HepG2 (cell line): ENCODE measurements at regions not wholly inside any gene's neighbourhood (a gene's known extent, or its start where the extent isn't known, plus 50 kb on each side); places are given as distances from the start of the nearest gene placed in this dataset.

Experiments used
- ATAC-seq: fragments of 200-7000 bp; cut with Tn5 transposase; 3 replicates; pipeline ENCODE4 v1.9.1; 2020; ENCODE audit warnings: mild to moderate bottlenecking, moderate library complexity
- BruUV-seq: library from RNA; stranded (reverse); fragments of 400-500 nt; replicated peaks from 2 replicates; lab custom pipeline; 2021; lab: Mats Ljungman, UMichigan
- CTCF ChIA-PET: fragments of 300-600 bp; formaldehyde crosslinking; extraction: SDS; loops from one replicate; lab custom pipeline; 2021; ENCODE audit warnings: low total read pairs, inconsistent platforms, low intra/inter-chr PET ratio; lab: Yijun Ruan, JAX
- POLR2A ChIA-PET: fragments of 350-600 bp; sonication (Branson Sonifier 250); formaldehyde crosslinking; loops from one replicate; lab custom pipeline; 2020; ENCODE audit warnings: antibody characterized with exemption, inconsistent platforms; lab: Yijun Ruan, JAX
- DNase-seq: peaks from one replicate; pipeline ENCODE4 v3.0.0-alpha.2; 2015; ENCODE audit warnings: low spot score
- FAIRE-seq: peaks from 3 replicates; lab custom pipeline; 2011; peaks lifted over from hg19 to GRCh38; lab: Jason Lieb, UNC
- H2AFZ ChIP-seq: one replicate; pipeline ENCODE4 v1.6.1; 2011; ENCODE audit warnings: low read length, inconsistent platforms
- H3K27ac ChIP-seq: fragments of 300-600 bp; 3 replicates; pipeline ENCODE4 v1.8.0; 2011; ENCODE audit warnings: mixed run types, mild to moderate bottlenecking, mixed read lengths, low read length, inconsistent platforms; ENCODE audit not compliant: insufficient read depth; ENCODE audit errors: extremely low read length
- H3K27me3 ChIP-seq, 2 experiments: fragments of 200-600 bp in 1 of 2; 2 replicates in 1 of 2; 3 replicates in 1 of 2; pipeline versions ENCODE4 v1.6.0 to v1.8.0; 2011; ENCODE audit warnings: low read length in 2 of 2, mild to moderate bottlenecking in 2 of 2, moderate library complexity in 2 of 2, inconsistent platforms in 1 of 2; ENCODE audit not compliant: insufficient read depth in 2 of 2, control insufficient read depth in 1 of 2
- H3K36me3 ChIP-seq, 2 experiments: fragments of 200-600 bp in 1 of 2; replicated peaks in 1 of 2; 2 replicates in 1 of 2; 3 replicates in 1 of 2; pipeline versions ENCODE4 v1.5.1 to v1.8.0; 2011; ENCODE audit warnings: low read length in 2 of 2, inconsistent platforms in 1 of 2; ENCODE audit not compliant: insufficient read depth in 2 of 2, control insufficient read depth in 1 of 2
- H3K4me1 ChIP-seq: 2 replicates; pipeline ENCODE4 v1.5.1; 2012; ENCODE audit warnings: low read length, inconsistent platforms; ENCODE audit not compliant: insufficient read depth
- H3K4me2 ChIP-seq: 2 replicates; pipeline ENCODE4 v1.6.0; 2011; ENCODE audit warnings: low read depth, low read length, inconsistent platforms
- H3K4me3 ChIP-seq, 3 experiments: fragments of 200-600 bp in 1 of 3; sonication (generic), shearing (Covaris generic) in 1 of 3; replicated peaks in 1 of 3; 2 replicates each; pipeline ENCODE4 v1.5.1; 2011 to 2016; ENCODE audit warnings: low read length in 3 of 3, inconsistent platforms in 2 of 3, low read depth in 2 of 3, mild to moderate bottlenecking in 2 of 3, control low read depth in 1 of 3, mixed read lengths in 1 of 3; ENCODE audit not compliant: insufficient read depth in 1 of 3
- H3K79me2 ChIP-seq: one replicate; pipeline ENCODE4 v1.6.1; 2011; ENCODE audit warnings: low read length, inconsistent platforms; ENCODE audit not compliant: insufficient read depth
- H3K9ac ChIP-seq: 2 replicates; pipeline ENCODE4 v1.6.0; 2011; ENCODE audit warnings: mild to moderate bottlenecking, low read depth, low read length, inconsistent platforms; ENCODE audit not compliant: insufficient read depth
- H3K9me3 ChIP-seq: 2 replicates; pipeline ENCODE4 v1.5.1; 2012; ENCODE audit warnings: mild to moderate bottlenecking, low read length
- H4K20me1 ChIP-seq: 2 replicates; pipeline ENCODE4 v1.6.0; 2011; ENCODE audit warnings: inconsistent platforms, mild to moderate bottlenecking, low read length, moderate library complexity; ENCODE audit not compliant: insufficient read depth
- BCL6 ChIP-seq: IDR thresholded peaks from 2 replicates; pipeline ENCODE4 v1.6.1; 2016; ENCODE audit warnings: missing genetic modification reagents, missing compliant biosample characterization
- FOXM1 ChIP-seq: sonication (generic); formaldehyde crosslinking; IDR thresholded peaks from 2 replicates; pipeline ENCODE4 v1.5.0; 2020; ENCODE audit warnings: missing genetic modification reagents
- KAT2B ChIP-seq: fragments of 150-350 bp; IDR thresholded peaks from 2 replicates; pipeline ENCODE4 v1.6.1; 2014; ENCODE audit warnings: low read depth, low read length, borderline replicate concordance
- POGZ ChIP-seq: sonication (generic); formaldehyde crosslinking; IDR thresholded peaks from 2 replicates; pipeline ENCODE4 v1.4.0; 2020; ENCODE audit warnings: mild to moderate bottlenecking, missing genetic modification reagents
- RELA ChIP-seq: sonication (generic); formaldehyde crosslinking; IDR thresholded peaks from 2 replicates; pipeline ENCODE4 v1.4.0; 2020; ENCODE audit warnings: missing genetic modification reagents
- TGIF2 ChIP-seq: IDR thresholded peaks from 2 replicates; pipeline ENCODE4 v1.6.1; 2016; ENCODE audit warnings: control low read depth, missing compliant biosample characterization
- ZNF383 ChIP-seq: sonication (generic); formaldehyde crosslinking; IDR thresholded peaks from 2 replicates; pipeline ENCODE4 v1.4.0; 2020; ENCODE audit warnings: missing genetic modification reagents, mild to moderate bottlenecking, borderline replicate concordance
- ZNF547 ChIP-seq: sonication (generic); formaldehyde crosslinking; IDR thresholded peaks from 2 replicates; pipeline ENCODE4 v1.5.1; 2020; ENCODE audit warnings: mild to moderate bottlenecking, missing genetic modification reagents
- ZNF629 ChIP-seq: sonication (generic); formaldehyde crosslinking; conservative IDR thresholded peaks from 2 replicates; pipeline ENCODE4 v1.5.0; 2020; ENCODE audit warnings: missing genetic modification reagents
- ZNF713 ChIP-seq: sonication (generic); formaldehyde crosslinking; IDR thresholded peaks from 2 replicates; pipeline ENCODE4 v1.4.0; 2020; ENCODE audit warnings: mild to moderate bottlenecking, missing genetic modification reagents
- ZNF766 ChIP-seq: sonication (generic); formaldehyde crosslinking; IDR thresholded peaks from 2 replicates; pipeline ENCODE4 v1.5.0; 2020; ENCODE audit warnings: missing genetic modification reagents, borderline replicate concordance
- WGBS: methylation state at CpG from one replicate; pipeline ENCODE4 v1.1.6; 2017; ENCODE audit warnings: low lambda C conversion rate; 5-methylcytosine and 5-hydroxymethylcytosine counted together
- in situ Hi-C: cut with HindIII; loops from 2 replicates; pipeline ENCODE4 v1.10.0; 2017; ENCODE audit warnings: low pct_unique_long_range_greater_than_20kb; ENCODE audit not compliant: extremely low pct_ligation_motif_present
- intact Hi-C: fragments of 100-400 bp; cut with micrococcal nuclease; formaldehyde crosslinking; loops from one replicate; pipeline ENCODE4 v1.10.0; 2022; ENCODE audit not compliant: unreplicated experiment
- TF ChIP-seq, protein P1 (sequence below): sonication (generic); formaldehyde crosslinking; IDR thresholded peaks from 2 replicates; pipeline ENCODE4 v1.4.0; 2020; ENCODE audit warnings: mild to moderate bottlenecking, missing genetic modification reagents
- TF ChIP-seq, protein P2 (sequence below): sonication (generic); formaldehyde crosslinking; conservative IDR thresholded peaks from 2 replicates; pipeline ENCODE4 v1.8.0; 2022; ENCODE audit warnings: missing genetic modification reagents
- TF ChIP-seq, protein P3 (sequence below): sonication (generic); formaldehyde crosslinking; IDR thresholded peaks from 2 replicates; pipeline ENCODE4 v1.9.0; 2022; ENCODE audit warnings: missing genetic modification reagents, mild to moderate bottlenecking, borderline replicate concordance
- TF ChIP-seq, protein P4 (sequence below): sonication (generic); formaldehyde crosslinking; IDR thresholded peaks from 2 replicates; pipeline ENCODE4 v1.4.0; 2020; ENCODE audit warnings: missing genetic modification reagents
- TF ChIP-seq, protein P5 (sequence below): sonication (generic); formaldehyde crosslinking; IDR thresholded peaks from 2 replicates; pipeline ENCODE4 v1.5.0; 2020; ENCODE audit warnings: missing genetic modification reagents

DNA sequence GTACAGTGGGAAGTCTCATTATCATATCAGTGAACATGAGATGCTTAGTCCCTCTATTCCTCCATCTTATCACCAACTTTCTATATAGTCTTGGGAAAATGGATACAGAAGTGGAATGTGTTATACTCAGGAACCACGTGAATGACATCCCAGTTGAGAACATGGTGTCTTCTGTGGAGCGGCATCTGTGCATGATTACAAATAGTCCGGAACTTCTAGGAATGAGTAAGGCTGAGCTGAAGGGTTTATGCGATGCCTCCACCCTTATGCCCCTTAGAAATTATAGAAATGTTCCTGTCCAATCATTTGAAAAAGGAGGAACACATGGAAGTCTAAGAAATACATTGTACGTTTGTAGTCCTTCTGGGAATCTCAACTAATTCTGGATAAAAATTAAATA is 64.8 kb upstream of the TMEM108 start:
- Histone ChIP-seq H3K79me2 (no peaks in the 10 kb centered on the region), H2AFZ (no peak overlapping the region), H3K9ac (no peak overlapping the region), H3K9me3 (no peaks in the 10 kb centered on the region), H3K36me3 (no peaks in the 10 kb centered on the region), H3K27me3 (no peaks in the 10 kb centered on the region), H3K4me3 (no peak overlapping the region), H3K4me1 (no peaks in the 10 kb centered on the region), H4K20me1 (no peaks in the 10 kb centered on the region), H3K4me2 (no peak overlapping the region), H3K27ac (no peak overlapping the region)
- no TSS peak for BruUV-seq
- in situ Hi-C loops (no loop called here), intact Hi-C loops (no loop called here)
- TF ChIP-seq ZNF713 (no peak), FOXM1 (CRISPR knock-in tag) (no peak), KAT2B (no peak), ZNF383 (CRISPR knock-in tag) (no peak), ZNF629 (no peak), TGIF2 (no peak), RELA (CRISPR knock-in tag) (no peak), ZNF766 (no peak), ZNF547 (CRISPR knock-in tag) (no peak), POGZ (CRISPR knock-in tag) (no peak), BCL6 (no peak)
- TF ChIP-seq, protein P1, sequence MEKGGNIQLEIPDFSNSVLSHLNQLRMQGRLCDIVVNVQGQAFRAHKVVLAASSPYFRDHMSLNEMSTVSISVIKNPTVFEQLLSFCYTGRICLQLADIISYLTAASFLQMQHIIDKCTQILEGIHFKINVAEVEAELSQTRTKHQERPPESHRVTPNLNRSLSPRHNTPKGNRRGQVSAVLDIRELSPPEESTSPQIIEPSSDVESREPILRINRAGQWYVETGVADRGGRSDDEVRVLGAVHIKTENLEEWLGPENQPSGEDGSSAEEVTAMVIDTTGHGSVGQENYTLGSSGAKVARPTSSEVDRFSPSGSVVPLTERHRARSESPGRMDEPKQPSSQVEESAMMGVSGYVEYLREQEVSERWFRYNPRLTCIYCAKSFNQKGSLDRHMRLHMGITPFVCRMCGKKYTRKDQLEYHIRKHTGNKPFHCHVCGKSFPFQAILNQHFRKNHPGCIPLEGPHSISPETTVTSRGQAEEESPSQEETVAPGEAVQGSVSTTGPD (CRISPR knock-in tag): no peak
- TF ChIP-seq, protein P2, sequence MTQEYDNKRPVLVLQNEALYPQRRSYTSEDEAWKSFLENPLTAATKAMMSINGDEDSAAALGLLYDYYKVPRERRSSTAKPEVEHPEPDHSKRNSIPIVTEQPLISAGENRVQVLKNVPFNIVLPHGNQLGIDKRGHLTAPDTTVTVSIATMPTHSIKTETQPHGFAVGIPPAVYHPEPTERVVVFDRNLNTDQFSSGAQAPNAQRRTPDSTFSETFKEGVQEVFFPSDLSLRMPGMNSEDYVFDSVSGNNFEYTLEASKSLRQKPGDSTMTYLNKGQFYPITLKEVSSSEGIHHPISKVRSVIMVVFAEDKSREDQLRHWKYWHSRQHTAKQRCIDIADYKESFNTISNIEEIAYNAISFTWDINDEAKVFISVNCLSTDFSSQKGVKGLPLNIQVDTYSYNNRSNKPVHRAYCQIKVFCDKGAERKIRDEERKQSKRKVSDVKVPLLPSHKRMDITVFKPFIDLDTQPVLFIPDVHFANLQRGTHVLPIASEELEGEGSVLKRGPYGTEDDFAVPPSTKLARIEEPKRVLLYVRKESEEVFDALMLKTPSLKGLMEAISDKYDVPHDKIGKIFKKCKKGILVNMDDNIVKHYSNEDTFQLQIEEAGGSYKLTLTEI (CRISPR knock-in tag): no peak
- TF ChIP-seq, protein P3, sequence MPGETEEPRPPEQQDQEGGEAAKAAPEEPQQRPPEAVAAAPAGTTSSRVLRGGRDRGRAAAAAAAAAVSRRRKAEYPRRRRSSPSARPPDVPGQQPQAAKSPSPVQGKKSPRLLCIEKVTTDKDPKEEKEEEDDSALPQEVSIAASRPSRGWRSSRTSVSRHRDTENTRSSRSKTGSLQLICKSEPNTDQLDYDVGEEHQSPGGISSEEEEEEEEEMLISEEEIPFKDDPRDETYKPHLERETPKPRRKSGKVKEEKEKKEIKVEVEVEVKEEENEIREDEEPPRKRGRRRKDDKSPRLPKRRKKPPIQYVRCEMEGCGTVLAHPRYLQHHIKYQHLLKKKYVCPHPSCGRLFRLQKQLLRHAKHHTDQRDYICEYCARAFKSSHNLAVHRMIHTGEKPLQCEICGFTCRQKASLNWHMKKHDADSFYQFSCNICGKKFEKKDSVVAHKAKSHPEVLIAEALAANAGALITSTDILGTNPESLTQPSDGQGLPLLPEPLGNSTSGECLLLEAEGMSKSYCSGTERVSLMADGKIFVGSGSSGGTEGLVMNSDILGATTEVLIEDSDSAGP (CRISPR knock-in tag): no peak
- TF ChIP-seq, protein P4, sequence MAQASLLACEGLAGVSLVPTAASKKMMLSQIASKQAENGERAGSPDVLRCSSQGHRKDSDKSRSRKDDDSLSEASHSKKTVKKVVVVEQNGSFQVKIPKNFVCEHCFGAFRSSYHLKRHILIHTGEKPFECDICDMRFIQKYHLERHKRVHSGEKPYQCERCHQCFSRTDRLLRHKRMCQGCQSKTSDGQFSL (CRISPR knock-in tag): no peak
- TF ChIP-seq, protein P5, sequence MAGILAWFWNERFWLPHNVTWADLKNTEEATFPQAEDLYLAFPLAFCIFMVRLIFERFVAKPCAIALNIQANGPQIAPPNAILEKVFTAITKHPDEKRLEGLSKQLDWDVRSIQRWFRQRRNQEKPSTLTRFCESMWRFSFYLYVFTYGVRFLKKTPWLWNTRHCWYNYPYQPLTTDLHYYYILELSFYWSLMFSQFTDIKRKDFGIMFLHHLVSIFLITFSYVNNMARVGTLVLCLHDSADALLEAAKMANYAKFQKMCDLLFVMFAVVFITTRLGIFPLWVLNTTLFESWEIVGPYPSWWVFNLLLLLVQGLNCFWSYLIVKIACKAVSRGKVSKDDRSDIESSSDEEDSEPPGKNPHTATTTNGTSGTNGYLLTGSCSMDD (CRISPR knock-in tag): no peak
- ChIA-PET CTCF (no interaction called here), POLR2A (no interaction called here)
- DNase-seq: no peak
- 12% methylated on average over 5 of the region's 5 CpGs for WGBS
- ATAC-seq: no peak
- no peak for FAIRE-seq
